ENCODE measurements at regions not wholly inside any gene's neighbourhood (a gene's known extent, or its start where the extent isn't known, plus 50 kb on each side); places are given as distances from the start of the nearest gene placed in this dataset.

DNA sequence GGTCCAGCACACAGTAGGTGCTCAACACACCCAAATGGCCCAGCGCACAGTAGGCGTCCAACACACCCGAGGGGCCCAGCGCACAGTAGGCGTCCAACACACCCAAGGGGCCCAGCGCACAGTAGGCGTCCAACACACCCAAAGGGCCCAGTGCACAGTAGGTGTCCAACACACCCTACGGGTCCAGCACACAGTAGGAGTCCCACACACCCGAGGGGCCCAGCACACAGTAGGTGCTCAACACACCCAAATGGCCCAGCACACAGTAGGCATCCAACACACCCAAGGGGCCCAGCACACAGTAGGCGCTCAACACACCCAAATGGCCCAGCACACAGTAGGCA, 80.8 kb downstream of the FOXL3 start:
- no peak overlapping the region for H3K9ac ChIP-seq (ENCODE audit: low read depth, low read length)
- ATAC-seq (ENCODE audit: insufficient read depth, low read depth) (no peak), DNase-seq (no peak)
- H3K27me3 ChIP-seq (ENCODE audit: insufficient read depth, low read length, poor library complexity): no peaks in the 10 kb centered on the region
- no peak overlapping the region for H3K4me3 ChIP-seq (ENCODE audit: low read depth in 1 of 2, low read length in 2 of 2)
- no peak overlapping the region for H3K4me2 ChIP-seq (ENCODE audit: insufficient read depth, low read length)
- H3K4me1 ChIP-seq (ENCODE audit: insufficient read depth, low read length): no peaks in the 10 kb centered on the region
- no peak for TF ChIP-seq EZH2 (IDR thresholded peaks at IDR 0.05; ENCODE audit: borderline replicate concordance, low read depth, low read length, severe bottlenecking)
- TF ChIP-seq, protein P1, sequence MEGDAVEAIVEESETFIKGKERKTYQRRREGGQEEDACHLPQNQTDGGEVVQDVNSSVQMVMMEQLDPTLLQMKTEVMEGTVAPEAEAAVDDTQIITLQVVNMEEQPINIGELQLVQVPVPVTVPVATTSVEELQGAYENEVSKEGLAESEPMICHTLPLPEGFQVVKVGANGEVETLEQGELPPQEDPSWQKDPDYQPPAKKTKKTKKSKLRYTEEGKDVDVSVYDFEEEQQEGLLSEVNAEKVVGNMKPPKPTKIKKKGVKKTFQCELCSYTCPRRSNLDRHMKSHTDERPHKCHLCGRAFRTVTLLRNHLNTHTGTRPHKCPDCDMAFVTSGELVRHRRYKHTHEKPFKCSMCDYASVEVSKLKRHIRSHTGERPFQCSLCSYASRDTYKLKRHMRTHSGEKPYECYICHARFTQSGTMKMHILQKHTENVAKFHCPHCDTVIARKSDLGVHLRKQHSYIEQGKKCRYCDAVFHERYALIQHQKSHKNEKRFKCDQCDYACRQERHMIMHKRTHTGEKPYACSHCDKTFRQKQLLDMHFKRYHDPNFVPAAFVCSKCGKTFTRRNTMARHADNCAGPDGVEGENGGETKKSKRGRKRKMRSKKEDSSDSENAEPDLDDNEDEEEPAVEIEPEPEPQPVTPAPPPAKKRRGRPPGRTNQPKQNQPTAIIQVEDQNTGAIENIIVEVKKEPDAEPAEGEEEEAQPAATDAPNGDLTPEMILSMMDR (IDR thresholded peaks at IDR 0.05; ENCODE audit: borderline replicate concordance, extremely low read depth, low read length, poor library complexity, severe bottlenecking): no peak
- no peaks in the 10 kb centered on the region for H3K79me2 ChIP-seq (ENCODE audit: insufficient read depth, low read length)
- no peaks in the 10 kb centered on the region for H3K36me3 ChIP-seq (ENCODE audit: insufficient read depth, low read length)
- H4K20me1 ChIP-seq (ENCODE audit: insufficient read depth, low read length): peaks cover 5% of the 10 kb centered on the region; the same call in 1 of the 2 replicates
- H3K27ac ChIP-seq (ENCODE audit: low read length): no peak overlapping the region
- H2AFZ ChIP-seq (ENCODE audit: low read depth, low read length): no peak overlapping the region
- no peaks in the 10 kb centered on the region for H3K9me3 ChIP-seq (ENCODE audit: insufficient read depth, low read length, severe bottlenecking)

DNA sequence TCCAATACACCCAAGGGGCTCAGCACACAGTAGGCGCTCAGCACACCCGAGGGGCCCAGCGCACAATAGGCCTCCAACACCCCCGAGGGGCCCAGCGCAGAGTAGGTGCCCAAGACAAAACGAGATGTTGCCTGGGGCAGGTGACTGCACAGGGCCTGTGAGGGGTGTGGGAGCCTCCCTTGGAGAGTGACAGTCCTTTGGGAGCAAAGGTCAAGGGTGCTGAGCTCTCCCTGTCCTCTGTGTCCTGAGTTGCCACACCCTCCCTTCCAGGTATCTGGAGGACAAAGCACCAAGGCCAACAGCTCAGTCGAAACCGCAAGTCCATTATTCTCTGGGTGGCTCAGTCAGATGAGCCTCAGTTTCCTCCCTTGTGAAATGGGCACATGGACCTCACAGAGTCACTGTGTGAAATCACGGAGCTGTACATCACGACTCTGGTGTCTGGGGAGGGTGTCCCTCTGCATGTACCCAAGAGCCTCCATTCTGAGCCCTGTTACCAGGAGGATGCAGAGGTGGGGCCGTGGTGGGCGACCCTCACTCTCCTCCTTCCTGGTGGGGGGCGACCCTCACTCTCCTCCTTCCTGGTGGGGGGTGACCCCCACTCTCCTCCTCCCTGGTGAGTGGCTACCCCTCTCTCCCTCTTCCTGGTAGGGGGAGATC, 81.3 kb downstream of the FOXL3 start:
- H3K4me1 ChIP-seq (ENCODE audit: insufficient read depth, low read length): no peaks in the 10 kb centered on the region
- H3K4me3 ChIP-seq (ENCODE audit: low read depth in 1 of 2, low read length in 2 of 2): no peak overlapping the region
- DNase-seq (no peak), ATAC-seq (ENCODE audit: insufficient read depth, low read depth) (peak; percentile 65)
- no peaks in the 10 kb centered on the region for H3K27me3 ChIP-seq (ENCODE audit: insufficient read depth, low read length, poor library complexity)
- no peaks in the 10 kb centered on the region for H3K79me2 ChIP-seq (ENCODE audit: insufficient read depth, low read length)
- H3K9me3 ChIP-seq (ENCODE audit: insufficient read depth, low read length, severe bottlenecking): no peaks in the 10 kb centered on the region
- no peak overlapping the region for H3K9ac ChIP-seq (ENCODE audit: low read depth, low read length)
- H3K36me3 ChIP-seq (ENCODE audit: insufficient read depth, low read length): no peaks in the 10 kb centered on the region
- TF ChIP-seq, protein P1 (IDR thresholded peaks at IDR 0.05; ENCODE audit: borderline replicate concordance, extremely low read depth, low read length, poor library complexity, severe bottlenecking): no peak
- no peak for TF ChIP-seq EZH2 (IDR thresholded peaks at IDR 0.05; ENCODE audit: borderline replicate concordance, low read depth, low read length, severe bottlenecking)
- no peak overlapping the region for H3K27ac ChIP-seq (ENCODE audit: low read length)
- no peak overlapping the region for H2AFZ ChIP-seq (ENCODE audit: low read depth, low read length)
- peaks cover 5% of the 10 kb centered on the region; the same call in 1 of the 2 replicates for H4K20me1 ChIP-seq (ENCODE audit: insufficient read depth, low read length)
- H3K4me2 ChIP-seq (ENCODE audit: insufficient read depth, low read length): no peak overlapping the region

DNA sequence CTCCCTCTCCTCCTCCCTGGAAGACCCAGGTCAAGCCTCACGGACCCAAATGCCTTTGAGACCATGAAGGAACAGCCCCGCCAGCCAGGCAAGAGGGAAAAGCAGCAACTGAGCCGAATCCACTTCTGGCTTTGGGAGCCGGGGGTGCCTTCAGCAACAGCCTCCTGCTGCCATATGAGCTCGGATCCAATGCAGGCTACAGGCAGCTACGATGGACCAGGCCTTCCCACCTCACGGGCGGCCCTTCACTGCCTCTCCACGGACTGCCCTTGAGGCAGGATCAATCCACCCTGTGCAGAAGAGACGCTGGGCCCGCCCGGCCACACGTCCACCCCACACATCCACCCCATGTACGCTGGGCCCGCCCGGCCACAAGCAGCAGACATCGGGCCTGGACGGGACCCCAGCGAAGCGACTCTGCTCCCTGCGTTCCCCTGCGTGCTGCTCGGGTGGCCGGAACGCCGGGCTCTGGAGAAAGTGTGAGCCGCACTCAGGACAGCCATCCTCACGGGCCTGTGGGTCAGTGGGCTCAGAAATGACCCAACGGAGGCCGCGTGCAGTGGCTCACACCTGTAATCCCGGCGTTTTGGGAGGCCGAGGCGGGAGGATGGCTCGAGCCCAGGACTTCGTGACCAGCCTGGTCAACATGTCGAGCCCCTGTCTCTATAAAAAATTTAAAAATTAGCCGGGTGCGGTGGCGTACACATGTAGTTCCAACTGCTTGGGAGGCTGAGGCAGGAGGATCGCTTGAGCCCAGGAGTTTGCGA, 82.0 kb downstream of the FOXL3 start:
- peaks cover 5% of the 10 kb centered on the region; the same call in 1 of the 2 replicates for H4K20me1 ChIP-seq (ENCODE audit: insufficient read depth, low read length)
- no peak overlapping the region for H3K4me2 ChIP-seq (ENCODE audit: insufficient read depth, low read length)
- no peak overlapping the region for H2AFZ ChIP-seq (ENCODE audit: low read depth, low read length)
- DNase-seq (no peak), ATAC-seq (ENCODE audit: insufficient read depth, low read depth) (no peak)
- H3K9ac ChIP-seq (ENCODE audit: low read depth, low read length): no peak overlapping the region
- H3K27me3 ChIP-seq (ENCODE audit: insufficient read depth, low read length, poor library complexity): no peaks in the 10 kb centered on the region
- no peaks in the 10 kb centered on the region for H3K9me3 ChIP-seq (ENCODE audit: insufficient read depth, low read length, severe bottlenecking)
- TF ChIP-seq, protein P1 (IDR thresholded peaks at IDR 0.05; ENCODE audit: borderline replicate concordance, extremely low read depth, low read length, poor library complexity, severe bottlenecking): no peak
- TF ChIP-seq EZH2 (IDR thresholded peaks at IDR 0.05; ENCODE audit: borderline replicate concordance, low read depth, low read length, severe bottlenecking): no peak
- H3K36me3 ChIP-seq (ENCODE audit: insufficient read depth, low read length): no peaks in the 10 kb centered on the region
- H3K79me2 ChIP-seq (ENCODE audit: insufficient read depth, low read length): no peaks in the 10 kb centered on the region
- no peak overlapping the region for H3K27ac ChIP-seq (ENCODE audit: low read length)
- H3K4me1 ChIP-seq (ENCODE audit: insufficient read depth, low read length): no peaks in the 10 kb centered on the region
- H3K4me3 ChIP-seq (ENCODE audit: low read depth in 1 of 2, low read length in 2 of 2): no peak overlapping the region
